ENCODE measurements at regions not wholly inside any gene's neighbourhood (a gene's known extent, or its start where the extent isn't known, plus 50 kb on each side); places are given as distances from the start of the nearest gene placed in this dataset.
"Not testable (repeated sequence)": the region's sequence is repeated elsewhere in the genome, so short reads cannot be mapped to it uniquely, and the experiment has no call there.

GRCh38 chr4:124435274-124435950 lies 277.1 kb downstream of the ANKRD50 start:
- no peak overlapping the region for H3K4me3 ChIP-seq (ENCODE audit: low read depth in 1 of 2, low read length in 2 of 2)
- no peak overlapping the region for H3K9ac ChIP-seq (ENCODE audit: low read length)
- H3K36me3 ChIP-seq (ENCODE audit: insufficient read depth, low read length): no peaks in the 10 kb centered on the region
- H3K27me3 ChIP-seq (ENCODE audit: control insufficient read depth in 1 of 2, insufficient read depth in 2 of 2, low read length in 2 of 2): no peaks in the 10 kb centered on the region
- no peaks in the 10 kb centered on the region for H3K9me3 ChIP-seq (ENCODE audit: low read length)
- no peak overlapping the region for H3K27ac ChIP-seq (ENCODE audit: low read depth, low read length)
- H3K4me1 ChIP-seq (ENCODE audit: insufficient read depth, low read length): no peaks in the 10 kb centered on the region

- Histone ChIP-seq H3K4me3 (ENCODE audit: low read depth in 1 of 2, low read length in 2 of 2) (no peak overlapping the region), H3K27me3 (ENCODE audit: control insufficient read depth in 1 of 2, insufficient read depth in 2 of 2, low read length in 2 of 2) (no peaks in the 10 kb centered on the region), H3K9ac (ENCODE audit: low read length) (no peak overlapping the region), H3K27ac (ENCODE audit: low read depth, low read length) (no peak overlapping the region), H3K36me3 (ENCODE audit: insufficient read depth, low read length) (no peaks in the 10 kb centered on the region), H3K9me3 (ENCODE audit: low read length) (no peaks in the 10 kb centered on the region), H3K4me1 (ENCODE audit: insufficient read depth, low read length) (no peaks in the 10 kb centered on the region)
Observed at GRCh38 chr4:124437853-124438495, 274.6 kb downstream of the ANKRD50 start.

GRCh38 chr4:124445071-124445470 lies 267.5 kb downstream of the ANKRD50 start:
- Histone ChIP-seq H3K27ac (ENCODE audit: low read depth, low read length) (no peak overlapping the region), H3K36me3 (ENCODE audit: insufficient read depth, low read length) (no peaks in the 10 kb centered on the region), H3K4me3 (ENCODE audit: low read depth in 1 of 2, low read length in 2 of 2) (no peak overlapping the region), H3K4me1 (ENCODE audit: insufficient read depth, low read length) (no peaks in the 10 kb centered on the region), H3K27me3 (ENCODE audit: control insufficient read depth in 1 of 2, insufficient read depth in 2 of 2, low read length in 2 of 2) (no peaks in the 10 kb centered on the region), H3K9me3 (ENCODE audit: low read length) (no peaks in the 10 kb centered on the region), H3K9ac (ENCODE audit: low read length) (no peak overlapping the region)

GRCh38 chr4:124449881-124450280 lies 262.7 kb downstream of the ANKRD50 start:
- Histone ChIP-seq H3K9me3 (ENCODE audit: low read length) (no peaks in the 10 kb centered on the region), H3K4me1 (ENCODE audit: insufficient read depth, low read length) (no peaks in the 10 kb centered on the region)

GRCh38 chr4:124450851-124451250 lies 261.7 kb downstream of the ANKRD50 start:
- no peak overlapping the region for H3K4me3 ChIP-seq (ENCODE audit: low read depth in 1 of 2, low read length in 2 of 2)

More at GRCh38 chr4:124449881-124450280, 262.7 kb downstream of the ANKRD50 start:
- Histone ChIP-seq H3K9ac (ENCODE audit: low read length) (no peak overlapping the region), H3K27ac (ENCODE audit: low read depth, low read length) (no peak overlapping the region), H3K36me3 (ENCODE audit: insufficient read depth, low read length) (no peaks in the 10 kb centered on the region), H3K4me3 (ENCODE audit: low read depth in 1 of 2, low read length in 2 of 2) (no peak overlapping the region), H3K27me3 (ENCODE audit: control insufficient read depth in 1 of 2, insufficient read depth in 2 of 2, low read length in 2 of 2) (no peaks in the 10 kb centered on the region)

GRCh38 chr4:124454772-124455270 lies 257.7 kb downstream of the ANKRD50 start:
- Histone ChIP-seq H3K9ac (ENCODE audit: low read length) (no peak overlapping the region), H3K27ac (ENCODE audit: low read depth, low read length) (no peak overlapping the region), H3K9me3 (ENCODE audit: low read length) (no peaks in the 10 kb centered on the region), H3K27me3 (ENCODE audit: control insufficient read depth in 1 of 2, insufficient read depth in 2 of 2, low read length in 2 of 2) (no peaks in the 10 kb centered on the region), H3K4me3 (ENCODE audit: low read depth in 1 of 2, low read length in 2 of 2) (no peak overlapping the region), H3K4me1 (ENCODE audit: insufficient read depth, low read length) (no peaks in the 10 kb centered on the region), H3K36me3 (ENCODE audit: insufficient read depth, low read length) (no peaks in the 10 kb centered on the region)

More at GRCh38 chr4:124450851-124451250, 261.7 kb downstream of the ANKRD50 start:
- no peak overlapping the region for H3K27ac ChIP-seq (ENCODE audit: low read depth, low read length)
- H3K27me3 ChIP-seq (ENCODE audit: control insufficient read depth in 1 of 2, insufficient read depth in 2 of 2, low read length in 2 of 2): no peaks in the 10 kb centered on the region
- no peak overlapping the region for H3K9ac ChIP-seq (ENCODE audit: low read length)
- no peaks in the 10 kb centered on the region for H3K9me3 ChIP-seq (ENCODE audit: low read length)
- no peaks in the 10 kb centered on the region for H3K36me3 ChIP-seq (ENCODE audit: insufficient read depth, low read length)
- H3K4me1 ChIP-seq (ENCODE audit: insufficient read depth, low read length): no peaks in the 10 kb centered on the region

- Histone ChIP-seq H3K27me3 (ENCODE audit: control insufficient read depth in 1 of 2, insufficient read depth in 2 of 2, low read length in 2 of 2) (no peaks in the 10 kb centered on the region), H3K9me3 (ENCODE audit: low read length) (no peaks in the 10 kb centered on the region), H3K4me3 (ENCODE audit: low read depth in 1 of 2, low read length in 2 of 2) (no peak overlapping the region), H3K36me3 (ENCODE audit: insufficient read depth, low read length) (no peaks in the 10 kb centered on the region), H3K27ac (ENCODE audit: low read depth, low read length) (no peak overlapping the region), H3K9ac (ENCODE audit: low read length) (no peak overlapping the region), H3K4me1 (ENCODE audit: insufficient read depth, low read length) (no peaks in the 10 kb centered on the region)
Observed at GRCh38 chr4:124455671-124456070, 256.9 kb downstream of the ANKRD50 start.

- Histone ChIP-seq H3K36me3 (ENCODE audit: insufficient read depth, low read length) (no peaks in the 10 kb centered on the region), H3K27me3 (ENCODE audit: control insufficient read depth in 1 of 2, insufficient read depth in 2 of 2, low read length in 2 of 2) (no peaks in the 10 kb centered on the region), H3K27ac (ENCODE audit: low read depth, low read length) (no peak overlapping the region), H3K4me1 (ENCODE audit: insufficient read depth, low read length) (no peaks in the 10 kb centered on the region), H3K4me3 (ENCODE audit: low read depth in 1 of 2, low read length in 2 of 2) (no peak overlapping the region), H3K9ac (ENCODE audit: low read length) (no peak overlapping the region), H3K9me3 (ENCODE audit: low read length) (no peaks in the 10 kb centered on the region)
Observed at GRCh38 chr4:124459196-124459940, 253.2 kb downstream of the ANKRD50 start.

- H3K27me3 ChIP-seq (ENCODE audit: control insufficient read depth in 1 of 2, insufficient read depth in 2 of 2, low read length in 2 of 2): no peaks in the 10 kb centered on the region
- H3K9ac ChIP-seq (ENCODE audit: low read length): no peak overlapping the region
- H3K27ac ChIP-seq (ENCODE audit: low read depth, low read length): no peak overlapping the region
Observed at GRCh38 chr4:124459941-124460310, 252.6 kb downstream of the ANKRD50 start.

GRCh38 chr4:124461592-124461991 lies 250.9 kb downstream of the ANKRD50 start:
- H3K27ac ChIP-seq (ENCODE audit: low read depth, low read length); H3K4me3 ChIP-seq (ENCODE audit: low read depth in 1 of 2, low read length in 2 of 2); H3K27me3 ChIP-seq (ENCODE audit: control insufficient read depth in 1 of 2, insufficient read depth in 2 of 2, low read length in 2 of 2); H3K4me1 ChIP-seq (ENCODE audit: insufficient read depth, low read length); H3K9ac ChIP-seq (ENCODE audit: low read length); H3K36me3 ChIP-seq (ENCODE audit: insufficient read depth, low read length); H3K9me3 ChIP-seq (ENCODE audit: low read length): not testable (repeated sequence)

More at GRCh38 chr4:124459941-124460310, 252.6 kb downstream of the ANKRD50 start:
- H3K4me3 ChIP-seq (ENCODE audit: low read depth in 1 of 2, low read length in 2 of 2): no peak overlapping the region
- no peaks in the 10 kb centered on the region for H3K36me3 ChIP-seq (ENCODE audit: insufficient read depth, low read length)
- H3K4me1 ChIP-seq (ENCODE audit: insufficient read depth, low read length): no peaks in the 10 kb centered on the region
- H3K9me3 ChIP-seq (ENCODE audit: low read length): no peaks in the 10 kb centered on the region

GRCh38 chr4:124462954-124463828 lies 249.3 kb downstream of the ANKRD50 start:
- Histone ChIP-seq H3K9me3 (ENCODE audit: low read length) (no peaks in the 10 kb centered on the region), H3K4me1 (ENCODE audit: insufficient read depth, low read length) (no peaks in the 10 kb centered on the region), H3K9ac (ENCODE audit: low read length) (no peak overlapping the region), H3K4me3 (ENCODE audit: low read depth in 1 of 2, low read length in 2 of 2) (no peak overlapping the region), H3K27me3 (ENCODE audit: control insufficient read depth in 1 of 2, insufficient read depth in 2 of 2, low read length in 2 of 2) (no peaks in the 10 kb centered on the region), H3K36me3 (ENCODE audit: insufficient read depth, low read length) (no peaks in the 10 kb centered on the region), H3K27ac (ENCODE audit: low read depth, low read length) (no peak overlapping the region)

Data from muscle layer of colon (tissue), 2 donors.